Pons (tissue), 1 donor: ENCODE measurements at regions not wholly inside any gene's neighbourhood (a gene's known extent, or its start where the extent isn't known, plus 50 kb on each side); places are given as distances from the start of the nearest gene placed in this dataset.

Experiments
- DNase-seq: peaks from one replicate; pipeline ENCODE4 v3.0.0-alpha.2; 2016; ENCODE audit warnings: low spot score

DNA sequence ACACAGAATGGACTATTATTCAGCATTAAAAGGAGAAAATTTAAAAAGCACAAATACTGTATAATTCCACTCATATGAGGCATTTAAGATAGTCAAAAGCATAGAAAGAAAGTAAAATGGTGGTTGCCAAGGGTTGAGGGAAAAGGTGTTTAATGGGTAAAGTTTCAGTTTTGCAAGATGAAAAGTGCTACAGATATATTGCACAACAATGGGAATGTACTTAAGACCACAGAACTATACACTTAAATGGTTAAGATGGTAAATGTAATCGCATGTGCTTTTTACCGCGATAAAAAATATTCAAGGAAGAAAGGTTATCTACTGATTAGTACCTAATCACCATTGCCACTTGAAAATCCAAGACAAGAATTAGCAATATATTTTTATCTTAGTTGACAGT is 71.8 kb upstream of the NOX3 start:
- no peak for DNase-seq

DNA sequence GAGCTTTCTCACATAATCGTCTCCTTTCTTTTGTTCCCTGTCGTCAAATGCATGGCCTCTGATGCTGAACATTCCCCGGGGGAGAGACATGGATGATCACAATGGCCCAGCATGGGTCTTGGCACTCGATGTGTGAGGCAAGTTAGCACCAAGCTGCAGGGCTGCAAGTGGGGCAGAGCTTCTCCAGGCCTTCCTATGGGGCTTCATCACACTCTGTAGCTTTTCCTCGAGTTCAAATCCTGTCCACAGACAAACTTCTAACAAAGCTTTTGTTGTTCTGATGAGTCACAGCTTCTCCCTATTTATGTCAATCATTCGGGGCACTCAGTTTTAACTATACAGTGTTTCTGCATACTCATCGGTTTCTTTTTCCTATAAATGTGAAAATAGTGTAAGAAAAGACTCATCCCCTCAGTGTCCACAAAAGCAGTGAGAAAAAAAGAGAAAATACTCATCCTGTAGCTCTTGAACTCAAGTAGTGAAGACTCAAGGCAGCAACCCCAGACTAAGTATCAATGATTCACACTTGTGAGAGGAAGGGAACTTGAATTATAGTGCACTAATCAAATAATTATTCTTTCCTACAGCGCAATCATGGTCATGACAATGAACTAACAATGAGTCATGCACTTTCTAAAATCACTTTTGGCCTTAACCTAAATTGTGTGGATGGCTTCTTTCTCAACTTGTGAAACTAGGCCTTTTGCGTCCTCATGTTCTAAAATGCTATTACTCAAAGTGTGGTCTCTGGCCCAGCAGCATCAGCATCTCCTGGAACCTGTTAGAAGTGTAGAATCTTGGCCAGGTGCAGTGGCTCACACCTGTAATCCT is 68.4 kb upstream of the NOX3 start:
- no peak for DNase-seq

DNA sequence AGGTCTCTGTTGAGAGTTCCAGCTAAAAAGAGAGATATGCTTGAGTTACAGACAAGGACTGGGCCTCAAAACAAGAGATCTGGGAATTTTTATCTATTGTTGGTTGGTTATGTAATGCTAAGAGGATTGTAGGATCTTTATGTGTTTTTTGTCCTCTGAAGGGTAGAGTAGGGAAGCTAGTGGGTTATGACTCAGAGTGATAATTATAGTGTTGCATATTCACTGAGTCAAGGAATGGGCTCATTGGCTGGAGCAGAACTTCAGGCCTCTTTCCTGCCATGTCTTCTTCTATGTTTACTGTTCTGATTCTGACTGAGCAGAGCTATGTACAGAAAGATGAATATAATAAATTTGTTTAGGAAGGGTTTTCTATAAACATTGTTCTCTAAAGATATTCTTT is 66.1 kb upstream of the NOX3 start:
- DNase-seq, result no peak

DNA sequence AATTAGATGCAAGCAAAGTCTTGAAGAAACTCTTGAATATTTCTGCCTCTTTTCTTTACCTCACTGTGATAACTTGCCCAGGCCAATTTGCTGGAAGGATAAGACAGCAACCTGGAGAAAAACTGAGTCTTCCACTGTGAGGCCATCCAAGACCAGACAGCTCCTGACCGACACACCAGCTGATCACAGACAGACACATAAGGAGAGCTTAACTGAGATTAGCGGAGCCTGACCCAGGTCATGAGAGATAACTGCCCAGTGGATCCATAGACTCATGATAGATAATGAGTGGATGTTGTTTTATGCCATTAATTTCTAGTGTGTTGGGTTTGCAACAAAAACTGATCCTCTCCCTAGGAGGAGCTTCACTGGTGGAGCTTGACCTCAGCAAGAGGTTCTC is 64.4 kb upstream of the NOX3 start:
- no peak for DNase-seq

DNA sequence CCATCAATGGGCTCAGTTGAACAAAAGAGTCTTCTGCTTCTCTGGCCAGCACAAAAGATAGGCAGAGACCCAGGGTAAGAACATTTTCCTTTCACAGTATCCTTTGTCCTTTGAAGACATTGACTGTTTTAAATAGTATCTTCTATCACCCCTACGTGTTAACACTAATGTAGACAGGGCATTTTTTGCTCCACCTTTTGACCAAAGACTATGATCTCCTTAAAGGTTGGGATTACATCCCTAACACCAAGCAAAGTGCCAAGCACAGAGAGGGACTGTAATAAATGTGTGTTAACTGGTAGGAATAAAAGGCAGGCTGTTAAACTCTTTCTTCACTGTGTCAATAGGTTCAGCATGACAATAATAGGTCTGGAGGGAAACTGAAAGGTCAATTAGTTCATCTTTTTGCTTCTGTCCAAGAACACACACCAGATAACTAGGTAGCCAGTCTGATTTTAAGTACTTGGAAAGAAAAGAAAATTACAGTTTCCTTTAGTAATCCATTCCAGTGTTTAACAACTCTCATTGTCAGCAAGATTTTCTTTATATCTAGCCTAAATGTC is 63.6 kb upstream of the NOX3 start:
- no peak for DNase-seq

DNA sequence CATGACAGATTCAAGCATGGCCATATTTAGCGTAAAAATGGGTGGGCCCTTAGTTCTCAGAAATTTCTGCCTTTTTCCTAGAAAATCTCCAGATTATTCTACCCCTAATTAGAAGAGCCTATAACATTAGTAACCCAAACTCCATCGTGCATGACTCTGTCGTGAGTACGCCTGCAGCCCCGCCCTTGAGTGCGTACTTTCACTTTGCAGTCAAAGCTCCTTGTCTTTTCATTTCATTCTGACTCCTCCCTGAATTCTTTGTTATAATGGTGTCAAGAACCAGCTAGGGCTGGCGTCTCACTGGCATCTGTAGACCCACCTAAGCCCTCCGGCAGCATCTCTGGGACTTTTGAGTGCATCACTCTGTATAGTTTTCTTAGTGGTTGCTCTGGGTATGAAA is 61.7 kb upstream of the NOX3 start:
- no peak for DNase-seq

DNA sequence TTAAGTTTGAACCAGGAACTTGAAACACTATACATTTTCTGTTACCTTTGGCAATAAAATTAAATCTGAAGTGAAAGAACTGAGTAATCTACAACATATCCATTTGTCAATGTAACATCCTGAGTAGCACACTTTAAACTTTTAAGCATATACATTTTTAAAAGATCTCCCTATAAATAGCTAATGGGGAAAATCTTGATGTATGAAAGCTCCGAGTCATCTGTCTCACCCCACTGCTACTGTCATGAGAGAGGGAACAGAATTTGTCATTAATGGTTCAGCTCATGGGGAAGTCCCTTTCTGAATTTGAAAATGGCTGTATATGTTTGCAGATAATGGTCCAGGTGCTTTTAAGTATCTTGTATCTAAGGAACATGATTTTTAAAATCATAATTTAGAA is 55.2 kb upstream of the NOX3 start:
- DNase-seq, result no peak

DNA sequence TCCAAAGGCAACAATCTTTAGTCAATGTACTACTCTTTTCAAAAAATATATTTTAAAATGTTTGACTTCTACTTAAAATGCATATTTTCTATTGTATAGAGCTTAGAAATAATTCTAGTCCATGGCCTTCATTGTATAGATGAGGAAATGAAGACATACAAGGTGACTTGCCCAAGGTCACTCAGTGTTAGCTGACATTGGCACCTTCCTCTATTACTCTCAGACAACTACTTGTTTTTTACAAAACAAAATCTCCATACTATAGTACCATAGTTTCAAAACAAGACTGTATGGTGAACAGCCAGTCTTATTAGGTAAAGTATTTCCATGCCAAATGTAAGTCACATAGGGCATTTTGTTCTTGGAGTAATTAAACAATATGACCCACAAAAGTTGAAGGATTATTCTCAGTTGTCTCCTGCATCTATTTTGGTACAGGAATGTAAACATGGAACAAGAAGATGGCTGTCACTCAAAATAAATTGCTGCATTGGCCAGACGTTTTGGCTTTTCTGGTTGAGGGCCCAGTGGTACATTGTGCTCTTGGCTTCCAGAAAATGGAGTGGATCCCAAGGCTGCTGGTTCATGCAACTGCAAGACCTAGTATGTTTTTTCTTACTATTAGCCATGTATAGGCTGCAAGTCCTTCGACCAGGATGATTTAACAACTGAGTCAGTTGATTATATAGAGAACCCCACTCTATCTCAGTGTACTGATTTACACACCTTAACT is 54.3 kb upstream of the NOX3 start:
- no peak for DNase-seq

DNA sequence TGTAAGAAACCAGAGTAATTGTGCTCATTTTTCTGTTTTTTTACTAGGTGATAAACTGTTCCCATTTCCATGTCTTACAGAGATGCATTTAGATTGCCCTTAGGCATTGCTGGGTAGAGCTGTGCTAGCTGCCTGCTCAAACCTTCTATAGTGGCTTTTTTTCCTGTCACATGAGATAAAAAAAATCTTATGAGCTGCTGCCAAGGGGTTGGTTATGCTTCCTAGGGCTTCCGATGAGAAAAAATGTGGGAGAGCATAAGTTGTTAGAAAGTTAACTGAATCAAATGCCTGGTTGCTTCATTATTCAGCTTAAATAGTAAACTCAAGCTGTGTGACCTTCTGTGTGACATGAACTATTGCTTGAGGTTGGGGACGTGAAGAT is 50.0 kb upstream of the NOX3 start:
- DNase-seq, result no peak
